A673 (cell line): ENCODE measurements at regions not wholly inside any gene's neighbourhood (a gene's known extent, or its start where the extent isn't known, plus 50 kb on each side); places are given as distances from the start of the nearest gene placed in this dataset.
A peak's percentile ranks its signal among the peaks of the same experiment; 100 is the strongest.
"Not testable (repeated sequence)": the region's sequence is repeated elsewhere in the genome, so short reads cannot be mapped to it uniquely, and the experiment has no call there.

ENCODE experiments used
- BruUV-seq: library from RNA; stranded (reverse); fragments of 400-500 nt; replicated peaks from 2 replicates; lab custom pipeline; 2021; lab: Mats Ljungman, UMichigan
- CTCF ChIA-PET: fragments of 300-600 bp; sonication (Branson Sonifier 250); formaldehyde crosslinking; loops from one replicate; lab custom pipeline; 2022; ENCODE audit warnings: antibody characterized with exemption; lab: Charles Lee
- POLR2A ChIA-PET: fragments of 300-600 bp; sonication (Branson Sonifier 250); formaldehyde crosslinking; loops from one replicate; lab custom pipeline; 2022; ENCODE audit warnings: antibody characterized with exemption; ENCODE audit not compliant: low non-redundant PET; lab: Charles Lee
- DNase-seq: peaks from one replicate; pipeline ENCODE4 v3.0.0-alpha.2; 2015; ENCODE audit warnings: low spot score
- H3K27ac ChIP-seq: fragments of 200-600 bp; sonication (generic); 2 replicates; pipeline ENCODE4 v1.5.1; 2016; ENCODE audit warnings: mixed run types, low read depth, mild to moderate bottlenecking, mixed read lengths, antibody characterized with exemption, low read length; ENCODE audit not compliant: poor library complexity, severe bottlenecking
- H3K27me3 ChIP-seq: fragments of 200-600 bp; sonication (generic); replicated peaks from 2 replicates; pipeline ENCODE4 v1.6.1; 2017; ENCODE audit warnings: mixed run types, low read depth, mild to moderate bottlenecking, mixed read lengths, antibody characterized with exemption, low read length; ENCODE audit not compliant: insufficient read depth, poor library complexity
- H3K36me3 ChIP-seq: fragments of 200-600 bp; sonication (generic); 2 replicates; pipeline ENCODE4 v1.6.1; 2016; ENCODE audit warnings: mixed run types, mild to moderate bottlenecking, mixed read lengths, antibody characterized with exemption, low read length; ENCODE audit not compliant: insufficient read depth, poor library complexity, severe bottlenecking
- H3K4me1 ChIP-seq: fragments of 200-600 bp; sonication (generic); 2 replicates; pipeline ENCODE4 v1.6.1; 2017; ENCODE audit warnings: mixed run types, mild to moderate bottlenecking, mixed read lengths, antibody characterized with exemption, low read length; ENCODE audit not compliant: insufficient read depth, poor library complexity, severe bottlenecking
- H3K4me3 ChIP-seq: fragments of 200-600 bp; sonication (generic); 2 replicates; pipeline ENCODE4 v1.5.1; 2016; ENCODE audit warnings: low read depth, mixed run types, mild to moderate bottlenecking, mixed read lengths, low read length; ENCODE audit not compliant: poor library complexity, severe bottlenecking
- H3K9me3 ChIP-seq: fragments of 200-600 bp; sonication (generic); 2 replicates; pipeline ENCODE4 v1.6.1; 2016; ENCODE audit warnings: mixed run types, low read depth, mild to moderate bottlenecking, mixed read lengths, antibody characterized with exemption, low read length; ENCODE audit not compliant: poor library complexity, severe bottlenecking
- intact Hi-C: fragments of 100-400 bp; cut with micrococcal nuclease; formaldehyde crosslinking; loops from one replicate; pipeline ENCODE4 v1.10.0; 2022; ENCODE audit not compliant: unreplicated experiment
- TF ChIP-seq, protein P1 (sequence below): fragments of 300-800, 200-600 bp; sonication (generic); conservative IDR thresholded peaks from 2 replicates; pipeline ENCODE4 v1.5.1; 2017; ENCODE audit warnings: low read depth, mild to moderate bottlenecking, antibody characterized with exemption, low read length, moderate library complexity, mixed read lengths

DNA sequence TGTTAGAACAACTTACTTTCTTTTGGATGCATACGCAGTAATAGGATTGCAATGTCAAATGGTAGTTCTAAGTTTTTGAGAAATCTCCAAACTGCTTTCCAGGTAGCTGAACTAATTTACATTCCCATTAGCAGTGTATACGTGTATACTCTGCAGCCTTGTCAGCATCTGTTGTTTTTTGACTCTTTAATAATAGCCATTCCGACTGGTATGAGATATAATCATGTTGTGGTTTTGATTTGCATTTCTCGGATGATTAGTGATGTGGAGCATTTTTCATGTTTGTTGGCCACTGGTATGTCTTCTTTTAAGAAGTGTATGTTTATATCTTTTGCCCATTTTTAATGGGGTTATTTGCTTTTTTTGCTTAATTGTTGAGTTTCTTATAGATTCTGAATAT lies 76.9 kb upstream of the HNRNPA1L2 start:
- H3K27ac ChIP-seq, H3K9me3 ChIP-seq, H3K36me3 ChIP-seq, intact Hi-C loops, H3K27me3 ChIP-seq, H3K4me3 ChIP-seq, H3K4me1 ChIP-seq, CTCF ChIA-PET, POLR2A ChIA-PET, DNase-seq, BruUV-seq: not testable (repeated sequence)

DNA sequence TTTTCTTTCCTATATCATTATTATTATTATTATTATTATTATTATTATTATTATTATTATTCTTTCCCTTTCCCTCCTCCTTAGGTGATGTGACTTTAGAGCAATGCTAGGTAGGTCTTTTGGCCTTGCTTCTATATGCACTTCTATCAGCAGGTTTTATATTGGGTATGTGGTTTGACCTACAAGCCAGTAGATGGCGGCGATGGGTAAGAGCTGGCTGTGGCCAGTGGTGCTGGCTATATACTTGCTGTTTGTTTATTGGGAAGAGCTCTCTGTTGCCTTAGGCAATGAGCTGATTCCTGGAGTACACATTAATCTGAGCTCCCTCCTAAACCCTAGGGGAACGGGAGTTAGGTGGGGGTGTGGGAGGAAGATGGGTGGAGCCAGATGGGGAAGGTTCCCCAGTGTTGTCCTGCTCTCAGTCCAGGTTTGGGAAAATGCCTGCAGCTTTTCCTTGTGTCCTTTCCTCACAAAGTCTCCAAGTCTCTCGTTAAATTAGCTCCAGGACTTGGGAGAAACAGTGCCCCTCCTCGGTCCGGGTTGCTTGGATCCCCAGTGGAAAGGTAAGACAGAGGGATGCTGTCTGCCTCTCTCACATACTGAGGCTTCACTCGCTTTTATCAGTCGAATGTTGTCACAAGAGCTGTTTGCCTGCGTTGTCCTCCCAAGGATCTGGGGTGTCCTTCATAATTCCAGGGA lies 72.2 kb upstream of the HNRNPA1L2 start:
- H3K4me1 ChIP-seq, H3K4me3 ChIP-seq, intact Hi-C loops, H3K27ac ChIP-seq, POLR2A ChIA-PET, H3K36me3 ChIP-seq, H3K9me3 ChIP-seq, BruUV-seq, CTCF ChIA-PET, H3K27me3 ChIP-seq: not testable (repeated sequence)
- peak; percentile 48 for DNase-seq
- TF ChIP-seq, protein P1, sequence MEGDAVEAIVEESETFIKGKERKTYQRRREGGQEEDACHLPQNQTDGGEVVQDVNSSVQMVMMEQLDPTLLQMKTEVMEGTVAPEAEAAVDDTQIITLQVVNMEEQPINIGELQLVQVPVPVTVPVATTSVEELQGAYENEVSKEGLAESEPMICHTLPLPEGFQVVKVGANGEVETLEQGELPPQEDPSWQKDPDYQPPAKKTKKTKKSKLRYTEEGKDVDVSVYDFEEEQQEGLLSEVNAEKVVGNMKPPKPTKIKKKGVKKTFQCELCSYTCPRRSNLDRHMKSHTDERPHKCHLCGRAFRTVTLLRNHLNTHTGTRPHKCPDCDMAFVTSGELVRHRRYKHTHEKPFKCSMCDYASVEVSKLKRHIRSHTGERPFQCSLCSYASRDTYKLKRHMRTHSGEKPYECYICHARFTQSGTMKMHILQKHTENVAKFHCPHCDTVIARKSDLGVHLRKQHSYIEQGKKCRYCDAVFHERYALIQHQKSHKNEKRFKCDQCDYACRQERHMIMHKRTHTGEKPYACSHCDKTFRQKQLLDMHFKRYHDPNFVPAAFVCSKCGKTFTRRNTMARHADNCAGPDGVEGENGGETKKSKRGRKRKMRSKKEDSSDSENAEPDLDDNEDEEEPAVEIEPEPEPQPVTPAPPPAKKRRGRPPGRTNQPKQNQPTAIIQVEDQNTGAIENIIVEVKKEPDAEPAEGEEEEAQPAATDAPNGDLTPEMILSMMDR, result peak; percentile 32

- intact Hi-C loops, result not testable (repeated sequence)
These were observed 71.1 kb upstream of the HNRNPA1L2 start for GRCh38 chr13:52571163-52571562.

GRCh38 chr13:52582962-52583361 lies 59.3 kb upstream of the HNRNPA1L2 start:
- DNase-seq, H3K27me3 ChIP-seq, POLR2A ChIA-PET, CTCF ChIA-PET, H3K4me3 ChIP-seq, H3K36me3 ChIP-seq, H3K4me1 ChIP-seq, H3K27ac ChIP-seq, H3K9me3 ChIP-seq, intact Hi-C loops, BruUV-seq: not testable (repeated sequence)

More at GRCh38 chr13:52571163-52571562, 71.1 kb upstream of the HNRNPA1L2 start:
- H3K9me3 ChIP-seq, DNase-seq, BruUV-seq, POLR2A ChIA-PET, H3K36me3 ChIP-seq, CTCF ChIA-PET, H3K4me1 ChIP-seq, H3K27me3 ChIP-seq, H3K27ac ChIP-seq, H3K4me3 ChIP-seq: not testable (repeated sequence)
